H1 (cell line): ENCODE measurements at regions not wholly inside any gene's neighbourhood (a gene's known extent, or its start where the extent isn't known, plus 50 kb on each side); places are given as distances from the start of the nearest gene placed in this dataset.

Source experiments
- ASH2L ChIP-seq: fragments of 200-600, 300-600 bp; sonication (generic); IDR thresholded peaks from one replicate; pipeline ENCODE4 v1.7.1; 2017; ENCODE audit warnings: low read length
- CHD1 ChIP-seq: IDR thresholded peaks from 2 replicates; pipeline ENCODE4 v1.6.1; 2012; ENCODE audit warnings: low read depth, low read length, improper control_type of control experiment
- EZH2 ChIP-seq: fragments of 200-600 bp; sonication (generic); IDR thresholded peaks from 2 replicates; pipeline ENCODE4 v1.7.1; 2012; ENCODE audit warnings: low read depth, mild to moderate bottlenecking, moderate library complexity, low read length, inconsistent platforms; ENCODE audit not compliant: severe bottlenecking
- KDM1A ChIP-seq: fragments of 200-600, 300-600 bp; sonication (generic); IDR thresholded peaks from 2 replicates; pipeline ENCODE4 v1.7.1; 2016; ENCODE audit warnings: mild to moderate bottlenecking, low read length, borderline replicate concordance
- MAFK ChIP-seq: IDR thresholded peaks from 2 replicates; pipeline ENCODE4 v1.6.1; 2012; ENCODE audit warnings: low read depth, mild to moderate bottlenecking, improper control_type of control experiment, low read length
- SP4 ChIP-seq: IDR thresholded peaks from 2 replicates; pipeline ENCODE4 v1.6.1; 2012; ENCODE audit warnings: low read length, inconsistent platforms
- TAF1 ChIP-seq: IDR thresholded peaks from 2 replicates; pipeline ENCODE4 v1.6.1; 2011; ENCODE audit warnings: mild to moderate bottlenecking, low read depth, low read length
- TBP ChIP-seq: IDR thresholded peaks from 2 replicates; pipeline ENCODE4 v1.6.1; 2011; ENCODE audit warnings: low read depth, low read length, improper control_type of control experiment
- TCF12 ChIP-seq: IDR thresholded peaks from 2 replicates; pipeline ENCODE4 v1.6.1; 2011; ENCODE audit warnings: low read depth, mild to moderate bottlenecking, low read length
- TEAD4 ChIP-seq: IDR thresholded peaks from 2 replicates; pipeline ENCODE4 v1.6.1; 2012; ENCODE audit warnings: low read depth, low read length, inconsistent platforms, mixed read lengths

DNA sequence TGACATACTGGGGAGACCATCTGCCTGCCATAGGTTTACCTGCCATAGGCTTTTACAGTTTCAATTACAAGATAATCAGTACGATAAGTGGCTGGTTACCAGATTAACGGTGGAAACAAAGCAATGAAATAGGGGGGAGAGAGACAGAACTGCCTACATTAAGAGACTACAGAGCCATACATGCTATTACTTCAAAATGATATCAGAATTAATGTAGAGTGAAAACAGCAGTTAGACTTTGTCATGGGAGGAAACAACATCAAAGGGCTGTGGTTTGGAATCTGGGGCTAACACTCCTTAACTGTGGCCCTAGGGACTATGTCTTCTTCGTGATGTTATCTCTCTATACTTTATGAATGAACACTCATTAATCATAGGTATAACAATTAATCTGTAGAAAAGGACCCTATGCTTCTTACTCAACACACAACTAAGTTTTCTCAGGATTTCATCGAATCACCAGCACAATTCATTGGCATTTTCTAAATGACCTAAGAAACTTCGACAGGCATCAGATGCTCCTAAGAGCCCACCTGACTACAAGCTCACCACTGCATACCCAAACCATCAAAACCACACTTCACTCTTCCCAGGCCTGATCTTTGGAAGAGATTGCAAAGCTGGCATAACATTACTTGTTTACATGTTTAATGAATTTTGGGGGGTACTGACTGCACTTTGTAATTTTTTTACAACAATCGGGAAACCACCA lies 475.6 kb upstream of the SOX5 start (continued):
- TF ChIP-seq MAFK (no peak), TBP (no peak), TAF1 (no peak), ASH2L (no peak), TEAD4 (no peak), EZH2 (no peak), CHD1 (no peak), TCF12 (no peak), KDM1A (no peak), SP4 (no peak)
